Activated T-helper 17 cell treated with anti-CD3 and anti-CD28 coated beads, Interleukin-2, amount 50 U/mL, for 72 hours (primary cell): ENCODE measurements at regions not wholly inside any gene's neighbourhood (a gene's known extent, or its start where the extent isn't known, plus 50 kb on each side); places are given as distances from the start of the nearest gene placed in this dataset.

Source experiments
- ATAC-seq: fragments of 150-1000 bp; cut with Tn5 transposase; replicated peaks from 2 replicates; pipeline ENCODE4 v1.10.0; 2021; ENCODE audit warnings: mild to moderate bottlenecking, moderate library complexity
- H3K27ac Mint-ChIP-seq: one replicate; pipeline ENCODE4 v1.8.0; 2022; ENCODE audit warnings: mixed read lengths
- H3K27me3 Mint-ChIP-seq: one replicate; pipeline ENCODE4 v1.8.0; 2022; ENCODE audit warnings: mixed read lengths
- H3K36me3 Mint-ChIP-seq: one replicate; pipeline ENCODE4 v1.8.0; 2022; ENCODE audit warnings: low read depth, mild to moderate bottlenecking, mixed read lengths
- H3K4me1 Mint-ChIP-seq: one replicate; pipeline ENCODE4 v1.8.0; 2022; ENCODE audit warnings: mixed read lengths
- H3K4me3 Mint-ChIP-seq: one replicate; pipeline ENCODE4 v1.8.0; 2022; ENCODE audit warnings: mild to moderate bottlenecking, mixed read lengths
- H3K9me3 Mint-ChIP-seq: one replicate; pipeline ENCODE4 v1.8.0; 2022; ENCODE audit warnings: mixed read lengths

DNA sequence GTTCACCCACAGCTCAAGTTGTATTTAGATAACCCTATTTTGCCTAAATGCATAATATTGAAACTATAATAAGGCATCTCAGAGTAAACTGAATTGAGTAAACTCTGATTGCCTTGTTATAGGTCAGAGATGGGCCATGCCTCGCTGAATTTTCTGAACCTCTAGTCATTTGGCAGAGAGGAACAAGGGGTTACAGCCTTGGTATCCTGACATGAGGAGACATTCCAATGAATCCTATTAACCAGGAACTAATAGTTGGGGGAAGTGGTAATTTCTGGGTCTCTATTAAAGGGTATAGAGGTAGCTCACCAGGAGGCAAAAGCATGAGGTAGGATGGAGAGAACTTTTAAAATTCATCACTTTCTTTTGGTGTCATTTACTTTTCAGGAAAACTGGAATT is 227.4 kb upstream of the CHST9 start:
- Mint-ChIP-seq H3K27me3 (no peaks in the 10 kb centered on the region), H3K9me3 (peaks cover 24% of the 10 kb centered on the region), H3K27ac (no peak overlapping the region), H3K36me3 (no peaks in the 10 kb centered on the region), H3K4me1 (no peaks in the 10 kb centered on the region), H3K4me3 (no peak overlapping the region)
- no peak for ATAC-seq

- H3K9me3 Mint-ChIP-seq = peaks cover 24% of the 10 kb centered on the region
- ATAC-seq = no peak
- no peak overlapping the region for H3K4me3 Mint-ChIP-seq
- no peak overlapping the region for H3K27ac Mint-ChIP-seq
- H3K36me3 Mint-ChIP-seq = no peaks in the 10 kb centered on the region
- H3K27me3 Mint-ChIP-seq = no peaks in the 10 kb centered on the region
- H3K4me1 Mint-ChIP-seq = no peaks in the 10 kb centered on the region
Observed at GRCh38 chr18:27411911-27412310, 226.8 kb upstream of the CHST9 start.

DNA sequence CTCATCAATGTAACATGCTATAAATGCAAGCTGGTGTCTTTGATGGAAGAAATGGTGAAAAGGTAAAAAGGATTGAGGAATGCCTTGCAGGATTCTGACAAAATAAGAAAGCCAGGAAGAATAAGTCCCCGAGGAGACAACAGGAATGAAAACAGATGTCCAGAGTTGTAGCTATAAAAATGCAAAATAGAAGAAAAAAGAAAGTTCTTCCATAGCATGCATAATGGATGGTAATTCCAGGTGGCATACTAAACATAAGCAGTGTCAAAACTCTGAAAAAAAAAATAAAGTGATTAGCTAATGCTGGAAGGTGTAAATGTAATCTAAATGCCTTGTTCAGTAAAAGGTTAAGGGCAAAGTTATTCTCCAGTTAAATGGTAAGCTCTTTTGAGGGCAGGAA is 225.9 kb upstream of the CHST9 start:
- no peak for ATAC-seq
- H3K9me3 Mint-ChIP-seq = peaks cover 25% of the 10 kb centered on the region
- H3K4me1 Mint-ChIP-seq = no peaks in the 10 kb centered on the region
- H3K36me3 Mint-ChIP-seq = no peaks in the 10 kb centered on the region
- no peak overlapping the region for H3K27ac Mint-ChIP-seq
- H3K4me3 Mint-ChIP-seq = no peak overlapping the region
- no peaks in the 10 kb centered on the region for H3K27me3 Mint-ChIP-seq

GRCh38 chr18:27404855-27405254 is 219.7 kb upstream of the CHST9 start:
- peaks cover 19% of the 10 kb centered on the region for H3K9me3 Mint-ChIP-seq
- H3K4me1 Mint-ChIP-seq = no peaks in the 10 kb centered on the region
- H3K27me3 Mint-ChIP-seq = no peaks in the 10 kb centered on the region
- no peak for ATAC-seq
- H3K4me3 Mint-ChIP-seq = no peak overlapping the region
- H3K36me3 Mint-ChIP-seq = no peaks in the 10 kb centered on the region
- no peak overlapping the region for H3K27ac Mint-ChIP-seq

DNA sequence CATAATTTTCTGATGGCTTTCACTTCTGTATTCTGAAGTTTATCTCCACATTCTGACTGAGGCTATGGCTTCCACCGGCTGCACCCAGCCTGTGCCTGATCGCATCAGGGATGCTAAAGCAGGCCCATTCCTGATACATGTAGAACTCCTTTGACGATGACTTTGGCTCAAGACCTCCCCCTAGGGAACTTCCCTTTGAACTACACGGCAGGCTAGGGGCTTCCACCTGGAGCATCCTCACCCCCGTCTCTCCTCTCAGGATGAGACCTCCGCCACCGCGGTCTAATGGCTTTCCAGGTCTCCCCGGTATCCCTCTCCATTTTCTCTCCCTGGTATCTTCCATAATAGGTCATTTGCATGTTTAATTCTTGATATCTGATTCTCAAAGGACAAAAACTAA is 214.9 kb upstream of the CHST9 start:
- Mint-ChIP-seq H3K9me3 (peaks cover 18% of the 10 kb centered on the region), H3K27me3 (no peaks in the 10 kb centered on the region), H3K27ac (no peak overlapping the region), H3K36me3 (no peaks in the 10 kb centered on the region), H3K4me1 (no peaks in the 10 kb centered on the region), H3K4me3 (no peak overlapping the region)
- ATAC-seq = no peak

DNA sequence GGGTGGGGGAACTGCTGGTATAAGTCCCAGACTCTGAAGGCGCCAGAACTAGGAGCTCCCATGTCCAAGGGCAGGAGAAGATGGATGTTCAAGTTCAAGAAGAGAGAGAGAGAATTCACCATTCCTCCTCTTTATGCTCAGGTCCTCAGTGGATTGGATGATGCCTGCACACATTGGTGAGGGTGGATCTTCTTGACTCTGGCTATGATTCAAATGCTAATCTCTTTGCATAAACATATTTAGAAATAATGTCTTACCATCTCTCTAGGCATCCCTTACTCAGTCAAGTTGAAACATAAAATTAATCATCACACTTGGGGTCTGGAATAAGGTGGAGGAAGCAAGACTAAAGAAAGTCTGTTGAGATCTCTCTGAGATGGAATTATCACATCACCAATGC is 210.6 kb upstream of the CHST9 start:
- peaks cover 21% of the 10 kb centered on the region for H3K9me3 Mint-ChIP-seq
- no peak overlapping the region for H3K27ac Mint-ChIP-seq
- H3K4me1 Mint-ChIP-seq = no peaks in the 10 kb centered on the region
- no peak for ATAC-seq
- no peaks in the 10 kb centered on the region for H3K27me3 Mint-ChIP-seq
- no peak overlapping the region for H3K4me3 Mint-ChIP-seq
- H3K36me3 Mint-ChIP-seq = no peaks in the 10 kb centered on the region

DNA sequence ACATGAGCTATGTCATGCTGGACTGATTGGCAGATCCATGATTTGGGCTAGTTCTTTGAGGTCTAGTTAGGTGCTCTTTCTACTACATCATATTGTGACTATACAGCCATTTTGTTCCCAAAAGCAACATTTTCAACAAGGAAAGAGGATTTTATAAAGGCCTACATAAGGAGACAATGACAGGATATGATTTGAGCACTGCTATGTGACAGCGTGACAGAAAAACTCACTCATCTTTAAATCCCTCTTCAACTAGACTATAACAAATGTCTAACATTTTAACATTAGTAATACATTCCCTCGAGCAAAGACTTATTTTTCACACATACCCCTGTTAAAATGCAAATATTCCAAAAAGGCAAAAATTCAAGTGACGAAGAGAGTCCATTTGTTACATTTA is 209.6 kb upstream of the CHST9 start:
- Mint-ChIP-seq H3K27me3 (no peaks in the 10 kb centered on the region), H3K9me3 (peaks cover 17% of the 10 kb centered on the region), H3K36me3 (no peaks in the 10 kb centered on the region), H3K4me1 (no peaks in the 10 kb centered on the region), H3K27ac (no peak overlapping the region), H3K4me3 (no peak overlapping the region)
- ATAC-seq = no peak

GRCh38 chr18:27382567-27383216 is 197.6 kb upstream of the CHST9 start:
- Mint-ChIP-seq H3K4me1 (no peaks in the 10 kb centered on the region), H3K9me3 (peaks cover 30% of the 10 kb centered on the region), H3K36me3 (no peaks in the 10 kb centered on the region), H3K27me3 (no peaks in the 10 kb centered on the region), H3K4me3 (no peak overlapping the region), H3K27ac (no peak overlapping the region)
- no peak for ATAC-seq

- Mint-ChIP-seq H3K4me3 (no peak overlapping the region), H3K4me1 (no peaks in the 10 kb centered on the region), H3K9me3 (peaks cover 16% of the 10 kb centered on the region), H3K36me3 (no peaks in the 10 kb centered on the region), H3K27me3 (no peaks in the 10 kb centered on the region), H3K27ac (no peak overlapping the region)
- no peak for ATAC-seq
Observed at GRCh38 chr18:27378431-27379095, 193.5 kb upstream of the CHST9 start.

DNA sequence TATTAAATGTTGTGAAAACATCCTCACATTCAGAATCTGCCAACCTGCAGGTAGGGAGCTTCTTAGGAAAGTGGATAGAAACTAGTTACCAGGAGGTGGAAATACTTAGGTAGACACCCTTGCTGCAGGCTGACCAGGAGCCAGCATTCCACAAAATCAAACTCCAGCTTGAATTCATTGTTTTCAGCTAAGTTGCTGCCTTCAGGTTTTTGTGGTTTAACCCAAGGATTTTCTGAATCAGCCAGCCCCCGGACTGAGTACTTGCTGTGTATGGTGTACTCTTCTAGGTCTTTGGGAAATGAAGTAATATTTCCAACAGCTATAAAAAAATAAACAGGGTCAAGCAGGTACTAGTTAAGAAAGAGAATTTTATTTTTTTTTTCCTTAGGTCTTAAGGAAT is 192.1 kb upstream of the CHST9 start:
- no peak overlapping the region for H3K4me3 Mint-ChIP-seq
- H3K4me1 Mint-ChIP-seq = no peaks in the 10 kb centered on the region
- no peaks in the 10 kb centered on the region for H3K36me3 Mint-ChIP-seq
- no peak overlapping the region for H3K27ac Mint-ChIP-seq
- no peak for ATAC-seq
- peaks cover 20% of the 10 kb centered on the region for H3K9me3 Mint-ChIP-seq
- no peaks in the 10 kb centered on the region for H3K27me3 Mint-ChIP-seq

GRCh38 chr18:27372386-27372785 is 187.3 kb upstream of the CHST9 start:
- no peaks in the 10 kb centered on the region for H3K4me1 Mint-ChIP-seq
- no peaks in the 10 kb centered on the region for H3K36me3 Mint-ChIP-seq
- no peak overlapping the region for H3K27ac Mint-ChIP-seq
- H3K4me3 Mint-ChIP-seq = no peak overlapping the region
- peaks cover 24% of the 10 kb centered on the region for H3K9me3 Mint-ChIP-seq
- ATAC-seq = no peak
- no peaks in the 10 kb centered on the region for H3K27me3 Mint-ChIP-seq

GRCh38 chr18:27366665-27367064 is 181.6 kb upstream of the CHST9 start:
- H3K36me3 Mint-ChIP-seq = no peaks in the 10 kb centered on the region
- ATAC-seq = no peak
- H3K9me3 Mint-ChIP-seq = peaks cover 19% of the 10 kb centered on the region
- no peak overlapping the region for H3K27ac Mint-ChIP-seq
- H3K27me3 Mint-ChIP-seq = no peaks in the 10 kb centered on the region
- no peak overlapping the region for H3K4me3 Mint-ChIP-seq
- no peaks in the 10 kb centered on the region for H3K4me1 Mint-ChIP-seq

DNA sequence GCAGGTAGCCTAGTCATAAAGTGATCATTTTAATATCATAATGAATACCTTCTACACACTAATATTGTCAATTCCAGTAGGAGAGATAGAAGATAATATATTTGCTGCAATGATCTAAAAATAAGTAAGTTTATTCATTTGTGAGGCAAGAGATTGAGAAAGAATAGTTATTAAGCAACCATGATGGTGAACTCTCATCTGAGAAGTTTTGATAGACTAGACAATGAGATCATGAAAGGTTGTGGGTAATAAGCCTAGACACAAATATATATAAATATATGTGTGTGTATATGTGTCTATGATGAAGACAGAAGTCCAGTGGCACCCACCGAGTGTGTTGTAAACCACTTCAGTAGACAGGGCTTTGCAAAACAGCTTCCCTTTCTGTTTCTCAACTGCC is 181.0 kb upstream of the CHST9 start:
- H3K36me3 Mint-ChIP-seq = no peaks in the 10 kb centered on the region
- H3K4me3 Mint-ChIP-seq = no peak overlapping the region
- no peaks in the 10 kb centered on the region for H3K27me3 Mint-ChIP-seq
- no peak for ATAC-seq
- no peak overlapping the region for H3K27ac Mint-ChIP-seq
- H3K9me3 Mint-ChIP-seq = peaks cover 16% of the 10 kb centered on the region
- H3K4me1 Mint-ChIP-seq = no peaks in the 10 kb centered on the region

- Mint-ChIP-seq H3K9me3 (peaks cover 14% of the 10 kb centered on the region), H3K27me3 (no peaks in the 10 kb centered on the region), H3K36me3 (no peaks in the 10 kb centered on the region), H3K4me3 (no peak overlapping the region), H3K4me1 (no peaks in the 10 kb centered on the region), H3K27ac (no peak overlapping the region)
- ATAC-seq = no peak
Observed at GRCh38 chr18:27363872-27364271, 178.8 kb upstream of the CHST9 start.

GRCh38 chr18:27361477-27361876 is 176.4 kb upstream of the CHST9 start:
- Mint-ChIP-seq H3K4me1 (no peaks in the 10 kb centered on the region), H3K36me3 (no peaks in the 10 kb centered on the region), H3K4me3 (no peak overlapping the region), H3K27me3 (no peaks in the 10 kb centered on the region), H3K27ac (no peak overlapping the region), H3K9me3 (peaks cover 20% of the 10 kb centered on the region)
- ATAC-seq = no peak
